ENCODE measurements at regions not wholly inside any gene's neighbourhood (a gene's known extent, or its start where the extent isn't known, plus 50 kb on each side); places are given as distances from the start of the nearest gene placed in this dataset.

DNA sequence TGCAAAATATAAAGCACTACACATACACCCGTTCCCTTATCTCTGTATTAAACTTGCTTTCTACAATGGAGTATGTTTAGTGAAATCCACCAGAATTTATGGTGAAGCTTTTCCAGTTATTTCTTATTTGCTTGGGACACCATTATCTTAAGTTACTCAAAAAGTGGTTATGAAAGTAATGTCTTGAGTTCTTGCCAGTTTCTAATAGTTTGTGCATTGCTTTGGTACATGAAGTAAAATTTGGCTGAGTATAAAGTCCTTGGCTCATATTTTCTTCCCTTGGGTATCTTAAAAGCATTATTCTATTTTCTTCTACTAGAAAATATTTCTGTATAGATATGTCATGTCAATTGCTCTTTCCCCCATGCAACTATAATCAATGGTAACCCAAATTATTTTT is 85.2 kb downstream of the POLR1F start:
- no peaks in the 10 kb centered on the region for H3K27me3 Mint-ChIP-seq (ENCODE audit: unreplicated experiment)
- no peak overlapping the region for H3K27ac Mint-ChIP-seq (ENCODE audit: unreplicated experiment)
- no peak overlapping the region for H3K4me3 Mint-ChIP-seq (ENCODE audit: unreplicated experiment)
- TF ChIP-seq, protein P1, sequence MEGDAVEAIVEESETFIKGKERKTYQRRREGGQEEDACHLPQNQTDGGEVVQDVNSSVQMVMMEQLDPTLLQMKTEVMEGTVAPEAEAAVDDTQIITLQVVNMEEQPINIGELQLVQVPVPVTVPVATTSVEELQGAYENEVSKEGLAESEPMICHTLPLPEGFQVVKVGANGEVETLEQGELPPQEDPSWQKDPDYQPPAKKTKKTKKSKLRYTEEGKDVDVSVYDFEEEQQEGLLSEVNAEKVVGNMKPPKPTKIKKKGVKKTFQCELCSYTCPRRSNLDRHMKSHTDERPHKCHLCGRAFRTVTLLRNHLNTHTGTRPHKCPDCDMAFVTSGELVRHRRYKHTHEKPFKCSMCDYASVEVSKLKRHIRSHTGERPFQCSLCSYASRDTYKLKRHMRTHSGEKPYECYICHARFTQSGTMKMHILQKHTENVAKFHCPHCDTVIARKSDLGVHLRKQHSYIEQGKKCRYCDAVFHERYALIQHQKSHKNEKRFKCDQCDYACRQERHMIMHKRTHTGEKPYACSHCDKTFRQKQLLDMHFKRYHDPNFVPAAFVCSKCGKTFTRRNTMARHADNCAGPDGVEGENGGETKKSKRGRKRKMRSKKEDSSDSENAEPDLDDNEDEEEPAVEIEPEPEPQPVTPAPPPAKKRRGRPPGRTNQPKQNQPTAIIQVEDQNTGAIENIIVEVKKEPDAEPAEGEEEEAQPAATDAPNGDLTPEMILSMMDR (IDR thresholded peaks at IDR 0.05; ENCODE audit: unreplicated experiment), result no peak
- no peak for DNase-seq (ENCODE audit: low spot score)
- no peaks in the 10 kb centered on the region for H3K9me3 Mint-ChIP-seq (ENCODE audit: unreplicated experiment)
- H3K36me3 Mint-ChIP-seq (ENCODE audit: low read depth, unreplicated experiment), result no peaks in the 10 kb centered on the region
- no peaks in the 10 kb centered on the region for H3K4me1 Mint-ChIP-seq (ENCODE audit: unreplicated experiment)

DNA sequence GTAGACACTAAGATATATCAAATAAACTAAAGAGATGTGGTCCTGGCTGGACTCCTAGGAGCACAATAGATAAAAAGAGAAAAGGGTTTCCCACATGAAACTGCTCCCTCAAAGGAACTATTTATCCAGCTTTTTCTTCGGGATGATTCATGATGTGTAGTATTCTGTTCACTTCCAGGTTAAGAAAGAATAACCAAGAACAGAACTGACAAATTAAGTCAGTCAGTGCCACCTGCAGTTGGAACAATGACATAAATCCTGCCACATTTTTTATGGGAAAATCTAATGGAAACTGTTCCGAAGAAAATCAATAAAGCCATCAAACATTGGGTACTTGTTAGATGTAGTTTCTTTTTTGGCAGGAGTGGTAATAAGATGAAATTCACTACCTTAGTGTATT is 87.1 kb downstream of the POLR1F start:
- Mint-ChIP-seq H3K27me3 (ENCODE audit: unreplicated experiment) (no peaks in the 10 kb centered on the region), H3K4me3 (ENCODE audit: unreplicated experiment) (no peak overlapping the region), H3K36me3 (ENCODE audit: low read depth, unreplicated experiment) (no peaks in the 10 kb centered on the region), H3K27ac (ENCODE audit: unreplicated experiment) (no peak overlapping the region), H3K4me1 (ENCODE audit: unreplicated experiment) (no peaks in the 10 kb centered on the region), H3K9me3 (ENCODE audit: unreplicated experiment) (no peaks in the 10 kb centered on the region)
- TF ChIP-seq, protein P1 (IDR thresholded peaks at IDR 0.05; ENCODE audit: unreplicated experiment), result no peak
- DNase-seq (ENCODE audit: low spot score), result no peak

DNA sequence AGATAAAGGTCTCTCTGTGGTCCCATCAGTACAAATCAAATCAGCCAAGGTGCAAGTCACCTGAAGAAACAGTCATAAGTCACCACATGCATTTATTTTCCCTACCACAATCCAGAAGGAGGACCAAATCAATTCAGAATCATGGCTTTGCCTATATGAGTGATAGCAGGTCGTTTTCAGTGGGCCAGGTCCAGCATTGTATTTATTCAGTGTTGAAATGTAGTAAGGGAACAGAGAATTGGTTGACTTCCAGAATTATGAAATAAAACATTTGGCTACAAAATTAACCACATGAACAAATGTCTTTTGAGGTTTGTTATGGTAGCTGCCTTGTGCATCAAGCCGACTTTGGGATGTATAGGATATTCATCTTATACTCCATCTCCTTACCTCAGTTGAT is 88.4 kb downstream of the POLR1F start:
- no peaks in the 10 kb centered on the region for H3K36me3 Mint-ChIP-seq (ENCODE audit: low read depth, unreplicated experiment)
- no peak for DNase-seq (ENCODE audit: low spot score)
- H3K27ac Mint-ChIP-seq (ENCODE audit: unreplicated experiment), result no peak overlapping the region
- no peaks in the 10 kb centered on the region for H3K27me3 Mint-ChIP-seq (ENCODE audit: unreplicated experiment)
- no peaks in the 10 kb centered on the region for H3K9me3 Mint-ChIP-seq (ENCODE audit: unreplicated experiment)
- H3K4me1 Mint-ChIP-seq (ENCODE audit: unreplicated experiment), result no peaks in the 10 kb centered on the region
- TF ChIP-seq, protein P1 (IDR thresholded peaks at IDR 0.05; ENCODE audit: unreplicated experiment), result no peak
- no peak overlapping the region for H3K4me3 Mint-ChIP-seq (ENCODE audit: unreplicated experiment)

DNA sequence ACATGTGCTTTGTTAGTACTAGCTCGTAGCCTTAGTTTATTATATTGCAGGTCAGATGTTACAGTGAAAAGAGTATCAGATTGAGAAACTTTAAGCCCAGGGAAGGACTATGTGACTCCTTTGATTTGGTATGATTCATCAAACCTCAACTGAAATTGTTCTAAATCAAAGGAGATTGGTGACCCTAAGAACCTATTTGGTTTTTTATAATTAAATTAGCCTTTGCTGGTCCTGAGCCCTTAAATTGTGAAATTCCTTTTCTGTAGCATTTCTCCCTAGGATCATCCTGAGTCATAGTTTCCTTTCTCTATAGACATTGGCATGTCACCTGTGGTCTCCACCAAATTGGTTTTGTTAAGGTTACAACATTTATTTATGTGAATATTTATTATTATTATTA is 89.7 kb downstream of the POLR1F start:
- H3K4me3 Mint-ChIP-seq (ENCODE audit: unreplicated experiment), result no peak overlapping the region
- H3K4me1 Mint-ChIP-seq (ENCODE audit: unreplicated experiment), result no peaks in the 10 kb centered on the region
- no peaks in the 10 kb centered on the region for H3K27me3 Mint-ChIP-seq (ENCODE audit: unreplicated experiment)
- TF ChIP-seq, protein P1 (IDR thresholded peaks at IDR 0.05; ENCODE audit: unreplicated experiment), result no peak
- no peaks in the 10 kb centered on the region for H3K36me3 Mint-ChIP-seq (ENCODE audit: low read depth, unreplicated experiment)
- H3K9me3 Mint-ChIP-seq (ENCODE audit: unreplicated experiment), result no peaks in the 10 kb centered on the region
- no peak overlapping the region for H3K27ac Mint-ChIP-seq (ENCODE audit: unreplicated experiment)
- no peak for DNase-seq (ENCODE audit: low spot score)

DNA sequence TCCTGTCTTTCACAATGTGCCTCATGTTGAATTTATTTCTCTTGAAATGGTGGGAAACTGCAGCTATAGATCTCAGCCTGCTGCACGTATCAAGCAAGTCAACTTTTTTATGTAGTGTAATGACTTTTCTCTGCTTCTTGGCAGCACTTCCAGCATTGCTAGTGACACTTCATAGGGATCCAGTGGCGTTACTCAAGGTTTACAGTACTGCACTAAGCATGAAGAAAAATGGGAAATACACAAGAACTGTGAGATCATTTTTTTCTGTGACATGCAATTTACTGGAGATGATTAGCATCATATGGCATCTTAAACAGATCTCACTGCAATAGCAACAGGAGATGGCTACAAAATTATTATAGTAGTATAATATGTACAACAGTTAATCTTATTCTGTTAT is 90.9 kb downstream of the POLR1F start:
- H3K27me3 Mint-ChIP-seq (ENCODE audit: unreplicated experiment), result no peaks in the 10 kb centered on the region
- no peak overlapping the region for H3K27ac Mint-ChIP-seq (ENCODE audit: unreplicated experiment)
- no peaks in the 10 kb centered on the region for H3K36me3 Mint-ChIP-seq (ENCODE audit: low read depth, unreplicated experiment)
- H3K4me1 Mint-ChIP-seq (ENCODE audit: unreplicated experiment), result no peaks in the 10 kb centered on the region
- TF ChIP-seq, protein P1 (IDR thresholded peaks at IDR 0.05; ENCODE audit: unreplicated experiment), result no peak
- no peak for DNase-seq (ENCODE audit: low spot score)
- H3K4me3 Mint-ChIP-seq (ENCODE audit: unreplicated experiment), result no peak overlapping the region
- H3K9me3 Mint-ChIP-seq (ENCODE audit: unreplicated experiment), result no peaks in the 10 kb centered on the region

Measured in endothelial cell (in vitro differentiated cells).